Loucy (cell line): ENCODE measurements at regions not wholly inside any gene's neighbourhood (a gene's known extent, or its start where the extent isn't known, plus 50 kb on each side); places are given as distances from the start of the nearest gene placed in this dataset.

Experiments
- EZH2phosphoT487 ChIP-seq: fragments of 200-600 bp; IDR thresholded peaks from 2 replicates; pipeline ENCODE4 v1.6.1; 2018; ENCODE audit warnings: antibody characterized with exemption, mild to moderate bottlenecking, moderate library complexity, borderline replicate concordance
- TF ChIP-seq, protein P1 (sequence below): fragments of 200-600 bp; sonication (generic); conservative IDR thresholded peaks from 2 replicates; pipeline ENCODE4 v1.5.1; 2014; ENCODE audit warnings: mild to moderate bottlenecking, antibody characterized with exemption, low read length

- TF ChIP-seq, protein P1, sequence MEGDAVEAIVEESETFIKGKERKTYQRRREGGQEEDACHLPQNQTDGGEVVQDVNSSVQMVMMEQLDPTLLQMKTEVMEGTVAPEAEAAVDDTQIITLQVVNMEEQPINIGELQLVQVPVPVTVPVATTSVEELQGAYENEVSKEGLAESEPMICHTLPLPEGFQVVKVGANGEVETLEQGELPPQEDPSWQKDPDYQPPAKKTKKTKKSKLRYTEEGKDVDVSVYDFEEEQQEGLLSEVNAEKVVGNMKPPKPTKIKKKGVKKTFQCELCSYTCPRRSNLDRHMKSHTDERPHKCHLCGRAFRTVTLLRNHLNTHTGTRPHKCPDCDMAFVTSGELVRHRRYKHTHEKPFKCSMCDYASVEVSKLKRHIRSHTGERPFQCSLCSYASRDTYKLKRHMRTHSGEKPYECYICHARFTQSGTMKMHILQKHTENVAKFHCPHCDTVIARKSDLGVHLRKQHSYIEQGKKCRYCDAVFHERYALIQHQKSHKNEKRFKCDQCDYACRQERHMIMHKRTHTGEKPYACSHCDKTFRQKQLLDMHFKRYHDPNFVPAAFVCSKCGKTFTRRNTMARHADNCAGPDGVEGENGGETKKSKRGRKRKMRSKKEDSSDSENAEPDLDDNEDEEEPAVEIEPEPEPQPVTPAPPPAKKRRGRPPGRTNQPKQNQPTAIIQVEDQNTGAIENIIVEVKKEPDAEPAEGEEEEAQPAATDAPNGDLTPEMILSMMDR: no peak
- no peak for TF ChIP-seq EZH2phosphoT487
These were observed 314.8 kb upstream of the ACVR2A start for GRCh38 chr2:147530033-147530432.
